Endodermal cell (in vitro differentiated cells): ENCODE measurements at regions not wholly inside any gene's neighbourhood (a gene's known extent, or its start where the extent isn't known, plus 50 kb on each side); places are given as distances from the start of the nearest gene placed in this dataset.
A peak's percentile ranks its signal among the peaks of the same experiment; 100 is the strongest.

Experiments
- DNase-seq: peaks from one replicate; pipeline ENCODE4 v3.0.0-alpha.2; 2017
- H3K27ac ChIP-seq: 2 replicates; pipeline ENCODE4 v1.5.1; 2013; ENCODE audit warnings: mild to moderate bottlenecking, low read depth, low read length, moderate library complexity
- H3K27me3 ChIP-seq: 2 replicates; pipeline ENCODE4 v1.6.1; 2013; ENCODE audit warnings: mild to moderate bottlenecking, low read length, moderate library complexity; ENCODE audit not compliant: insufficient read depth, control insufficient read depth, poor library complexity, severe bottlenecking
- H3K36me3 ChIP-seq: 2 replicates; pipeline ENCODE4 v1.7.0; 2013; ENCODE audit warnings: mild to moderate bottlenecking, low read length, moderate library complexity; ENCODE audit not compliant: control insufficient read depth, insufficient read depth
- H3K4me1 ChIP-seq: one replicate; pipeline ENCODE4 v1.7.0; 2013; ENCODE audit warnings: low read length; ENCODE audit not compliant: control insufficient read depth, insufficient read depth
- H3K4me3 ChIP-seq: 2 replicates; pipeline ENCODE4 v1.5.1; 2013; ENCODE audit warnings: mild to moderate bottlenecking, low read length, moderate library complexity
- H3K9ac ChIP-seq: 2 replicates; pipeline ENCODE4 v1.6.1; 2013; ENCODE audit warnings: mild to moderate bottlenecking, low read length, moderate library complexity; ENCODE audit not compliant: poor library complexity, severe bottlenecking; ENCODE audit errors: extremely low read depth
- H3K9me3 ChIP-seq: 2 replicates; pipeline ENCODE4 v1.6.1; 2013; ENCODE audit warnings: mild to moderate bottlenecking, low read length, moderate library complexity; ENCODE audit not compliant: control insufficient read depth
- H3K27ac Mint-ChIP-seq: 2 replicates; pipeline ENCODE4 v1.8.0; 2020; ENCODE audit warnings: mixed read lengths
- H3K27me3 Mint-ChIP-seq: 2 replicates; pipeline ENCODE4 v1.8.0; 2021; ENCODE audit warnings: mild to moderate bottlenecking, mixed read lengths; ENCODE audit not compliant: insufficient read depth
- H3K36me3 Mint-ChIP-seq: 2 replicates; pipeline ENCODE4 v1.8.0; 2020; ENCODE audit warnings: low read depth, mixed read lengths
- H3K4me1 Mint-ChIP-seq: 2 replicates; pipeline ENCODE4 v1.8.0; 2020; ENCODE audit warnings: mixed read lengths
- H3K4me3 Mint-ChIP-seq: 2 replicates; pipeline ENCODE4 v1.8.0; 2020; ENCODE audit warnings: mild to moderate bottlenecking, moderate library complexity, mixed read lengths
- H3K9me3 Mint-ChIP-seq: 2 replicates; pipeline ENCODE4 v1.8.0; 2020; ENCODE audit warnings: mild to moderate bottlenecking, mixed read lengths
- CTCF ChIP-seq: fragments of 200-600 bp; sonication (generic); conservative IDR thresholded peaks from 2 replicates; pipeline ENCODE4 v1.5.0; 2021; ENCODE audit warnings: antibody characterized with exemption, mild to moderate bottlenecking
- WGBS, 2 experiments: methylation state at CpG; one replicate each; pipeline versions ENCODE4 v1.1.5 to v1.1.7; 2013; ENCODE audit warnings: missing lambda C conversion rate in 2 of 2, mixed read lengths in 1 of 2; ENCODE audit not compliant: insufficient coverage in 1 of 2, insufficient read length in 1 of 2; 5-methylcytosine and 5-hydroxymethylcytosine counted together

GRCh38 chr5:136427426-136427825 is 62.1 kb upstream of the TRPC7 start:
- H3K4me1 Mint-ChIP-seq = peaks cover 2% of the 10 kb centered on the region
- H3K36me3 ChIP-seq = no peaks in the 10 kb centered on the region
- H3K4me3 ChIP-seq = no peak overlapping the region
- no peak overlapping the region for H3K27ac Mint-ChIP-seq
- no peaks in the 10 kb centered on the region for H3K27me3 ChIP-seq
- no peaks in the 10 kb centered on the region for H3K4me1 ChIP-seq
- H3K4me3 Mint-ChIP-seq = no peak overlapping the region
- WGBS, 2 experiments = 75 to 90% methylated on average over 2 of the region's 2 CpGs
- H3K9ac ChIP-seq = no peak overlapping the region
- H3K9me3 Mint-ChIP-seq = no peaks in the 10 kb centered on the region
- DNase-seq = no peak
- H3K27me3 Mint-ChIP-seq = no peaks in the 10 kb centered on the region
- H3K36me3 Mint-ChIP-seq = no peaks in the 10 kb centered on the region
- no peak overlapping the region for H3K27ac ChIP-seq
- H3K9me3 ChIP-seq = no peaks in the 10 kb centered on the region
- no peak for TF ChIP-seq CTCF

GRCh38 chr5:136425921-136426320 is 60.6 kb upstream of the TRPC7 start:
- H3K4me1 ChIP-seq = peaks cover 6% of the 10 kb centered on the region
- no peaks in the 10 kb centered on the region for H3K9me3 ChIP-seq
- H3K4me3 Mint-ChIP-seq = no peak overlapping the region
- H3K4me3 ChIP-seq = no peak overlapping the region
- no peaks in the 10 kb centered on the region for H3K27me3 ChIP-seq
- TF ChIP-seq CTCF = no peak
- no peaks in the 10 kb centered on the region for H3K9me3 Mint-ChIP-seq
- no peak overlapping the region for H3K27ac Mint-ChIP-seq
- no peak overlapping the region for H3K27ac ChIP-seq
- H3K36me3 Mint-ChIP-seq = no peaks in the 10 kb centered on the region
- H3K27me3 Mint-ChIP-seq = no peaks in the 10 kb centered on the region
- peaks cover 12% of the 10 kb centered on the region for H3K4me1 Mint-ChIP-seq
- H3K36me3 ChIP-seq = no peaks in the 10 kb centered on the region
- no peak for DNase-seq
- no peak overlapping the region for H3K9ac ChIP-seq
- 88 to 97% methylated on average over 3 of the region's 3 CpGs for WGBS, 2 experiments

- peak; percentile 96 for TF ChIP-seq CTCF
- 51 to 60% methylated on average over 9 to 11 of the region's 11 CpGs for WGBS, 2 experiments
- no peaks in the 10 kb centered on the region for H3K27me3 Mint-ChIP-seq
- no peak overlapping the region for H3K9ac ChIP-seq
- no peak overlapping the region for H3K27ac Mint-ChIP-seq
- no peaks in the 10 kb centered on the region for H3K9me3 Mint-ChIP-seq
- H3K4me3 Mint-ChIP-seq = no peak overlapping the region
- H3K36me3 ChIP-seq = no peaks in the 10 kb centered on the region
- peak; percentile 97 for DNase-seq
- H3K9me3 ChIP-seq = no peaks in the 10 kb centered on the region
- no peaks in the 10 kb centered on the region for H3K27me3 ChIP-seq
- peaks cover 13% of the 10 kb centered on the region for H3K4me1 ChIP-seq
- peaks cover 20% of the 10 kb centered on the region for H3K4me1 Mint-ChIP-seq
- H3K36me3 Mint-ChIP-seq = no peaks in the 10 kb centered on the region
- no peak overlapping the region for H3K4me3 ChIP-seq
- no peak overlapping the region for H3K27ac ChIP-seq
Observed at GRCh38 chr5:136424835-136425584, 59.7 kb upstream of the TRPC7 start.
